H1 (cell line): ENCODE measurements at regions not wholly inside any gene's neighbourhood (a gene's known extent, or its start where the extent isn't known, plus 50 kb on each side); places are given as distances from the start of the nearest gene placed in this dataset.

Experiments
- CHD7 ChIP-seq: fragments of 300-600 bp; sonication (generic); IDR thresholded peaks from 2 replicates; pipeline ENCODE4 v1.7.1; 2012; ENCODE audit warnings: low read length, moderate library complexity, mild to moderate bottlenecking, inconsistent platforms; ENCODE audit not compliant: insufficient replicate concordance
- KDM4A ChIP-seq: IDR thresholded peaks from one replicate; pipeline ENCODE4 v1.7.1; 2012; ENCODE audit warnings: low read depth, mild to moderate bottlenecking, moderate library complexity, low read length, inconsistent platforms; ENCODE audit not compliant: severe bottlenecking
- MAX ChIP-seq: IDR thresholded peaks from 2 replicates; pipeline ENCODE4 v1.6.1; 2012; ENCODE audit warnings: inconsistent platforms
- NRF1 ChIP-seq: IDR thresholded peaks from 2 replicates; pipeline ENCODE4 v1.6.1; 2011; ENCODE audit warnings: mild to moderate bottlenecking, low read depth, low read length, improper control_type of control experiment
- PHF8 ChIP-seq: fragments of 200-600 bp; sonication (generic); conservative IDR thresholded peaks from 2 replicates; pipeline ENCODE4 v1.7.1; 2012; ENCODE audit warnings: low read depth, mild to moderate bottlenecking, inconsistent platforms, low read length, moderate library complexity
- SP2 ChIP-seq: IDR thresholded peaks from 2 replicates; pipeline ENCODE4 v1.6.1; 2012; ENCODE audit warnings: mild to moderate bottlenecking, low read length, inconsistent platforms
- TBP ChIP-seq: IDR thresholded peaks from 2 replicates; pipeline ENCODE4 v1.6.1; 2011; ENCODE audit warnings: low read depth, low read length, improper control_type of control experiment

GRCh38 chr9:107636571-107637381, 147.2 kb upstream of the KLF4 start (continued):
- TF ChIP-seq CHD7 (no peak), KDM4A (no peak), SP2 (no peak), MAX (no peak), TBP (no peak), NRF1 (no peak), PHF8 (no peak)
